HG03139 (cell line): ENCODE measurements at regions not wholly inside any gene's neighbourhood (a gene's known extent, or its start where the extent isn't known, plus 50 kb on each side); places are given as distances from the start of the nearest gene placed in this dataset.

Source experiments
- ATAC-seq: cut with Tn5 transposase; IDR thresholded peaks from one replicate; pipeline ENCODE4 v1.9.1; 2021; ENCODE audit not compliant: unreplicated experiment

GRCh38 chr12:98372340-98373024, 142.9 kb upstream of the TMPO start:
- ATAC-seq, result no peak

GRCh38 chr12:98373025-98373554, 142.3 kb upstream of the TMPO start:
- no peak for ATAC-seq

GRCh38 chr12:98374007-98374406, 141.4 kb upstream of the TMPO start:
- ATAC-seq, result no peak

GRCh38 chr12:98379106-98379505, 136.3 kb upstream of the TMPO start:
- no peak for ATAC-seq

- ATAC-seq, result no peak
Observed at GRCh38 chr12:98385641-98386040, 129.7 kb upstream of the TMPO start.

GRCh38 chr12:98387444-98387843, 127.9 kb upstream of the TMPO start:
- no peak for ATAC-seq

GRCh38 chr12:98388126-98388525, 127.3 kb upstream of the TMPO start:
- no peak for ATAC-seq

GRCh38 chr12:98389593-98389992, 125.8 kb upstream of the TMPO start:
- no peak for ATAC-seq

- peak; percentile 80 for ATAC-seq
Observed at GRCh38 chr12:98397323-98398105, 117.9 kb upstream of the TMPO start.

- peak; percentile 40 for ATAC-seq
Observed at GRCh38 chr12:98399532-98399931, 115.9 kb upstream of the TMPO start.

GRCh38 chr12:98401427-98401826, 114.0 kb upstream of the TMPO start:
- ATAC-seq, result peak; percentile 27

GRCh38 chr12:98402091-98402490, 113.3 kb upstream of the TMPO start:
- ATAC-seq, result no peak

- no peak for ATAC-seq
Observed at GRCh38 chr12:98402671-98403070, 112.7 kb upstream of the TMPO start.

GRCh38 chr12:98403385-98403784, 112.0 kb upstream of the TMPO start:
- no peak for ATAC-seq

- ATAC-seq, result peak; percentile 39
Observed at GRCh38 chr12:98403936-98404335, 111.5 kb upstream of the TMPO start.

GRCh38 chr12:98405805-98406366, 109.5 kb upstream of the TMPO start:
- ATAC-seq, result no peak

- no peak for ATAC-seq
Observed at GRCh38 chr12:98406378-98406777, 109.0 kb upstream of the TMPO start.

- ATAC-seq, result no peak
Observed at GRCh38 chr12:98408681-98409080, 106.7 kb upstream of the TMPO start.

- ATAC-seq, result no peak
Observed at GRCh38 chr12:98409548-98409947, 105.8 kb upstream of the TMPO start.

GRCh38 chr12:98410356-98410755, 105.0 kb upstream of the TMPO start:
- ATAC-seq, result no peak

- no peak for ATAC-seq
Observed at GRCh38 chr12:98416845-98417244, 98.5 kb upstream of the TMPO start.

GRCh38 chr12:98417266-98417665, 98.1 kb upstream of the TMPO start:
- no peak for ATAC-seq
